ENCODE measurements at regions not wholly inside any gene's neighbourhood (a gene's known extent, or its start where the extent isn't known, plus 50 kb on each side); places are given as distances from the start of the nearest gene placed in this dataset.
"Not testable (repeated sequence)": the region's sequence is repeated elsewhere in the genome, so short reads cannot be mapped to it uniquely, and the experiment has no call there.

DNA sequence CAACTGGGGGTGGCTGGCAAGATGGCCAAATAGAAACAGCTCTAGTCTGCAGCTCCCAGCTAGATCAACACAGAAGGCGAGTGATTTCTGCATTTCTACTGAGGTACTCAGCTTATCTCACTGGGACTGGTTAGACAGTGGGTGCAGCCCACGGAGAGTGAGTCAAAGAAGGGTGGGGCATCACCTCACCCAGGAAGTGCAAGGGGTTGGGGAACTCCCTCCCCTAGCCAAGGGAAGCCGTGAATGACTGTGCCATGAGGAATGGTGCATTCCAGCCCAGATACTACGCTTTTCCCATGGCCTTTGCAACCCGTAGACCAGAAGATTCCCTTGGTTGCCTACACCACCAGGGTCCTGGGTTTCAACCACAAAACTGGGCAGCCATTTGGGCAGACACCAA, 452.6 kb downstream of the NR4A2 start:
- not testable (repeated sequence) for DNase-seq

DNA sequence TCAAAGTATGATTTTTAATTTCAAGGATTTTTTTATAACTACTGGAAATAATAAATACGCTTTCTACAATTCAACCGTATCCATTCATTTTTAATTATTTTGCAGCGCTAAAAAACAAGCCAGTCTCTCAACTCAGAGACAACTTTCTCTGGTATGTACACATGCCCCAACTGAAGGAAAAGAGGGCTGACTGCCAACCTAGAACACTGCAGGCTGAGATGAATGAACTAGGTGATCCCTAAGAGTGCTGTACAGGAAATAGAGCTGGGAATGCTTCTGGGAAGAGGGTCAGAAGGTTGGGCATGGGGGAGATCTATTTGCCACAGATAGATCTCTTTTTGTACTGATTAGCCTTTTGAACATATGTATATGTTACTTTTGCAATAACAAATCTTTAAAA, 460.1 kb downstream of the NR4A2 start:
- DNase-seq = no peak

DNA sequence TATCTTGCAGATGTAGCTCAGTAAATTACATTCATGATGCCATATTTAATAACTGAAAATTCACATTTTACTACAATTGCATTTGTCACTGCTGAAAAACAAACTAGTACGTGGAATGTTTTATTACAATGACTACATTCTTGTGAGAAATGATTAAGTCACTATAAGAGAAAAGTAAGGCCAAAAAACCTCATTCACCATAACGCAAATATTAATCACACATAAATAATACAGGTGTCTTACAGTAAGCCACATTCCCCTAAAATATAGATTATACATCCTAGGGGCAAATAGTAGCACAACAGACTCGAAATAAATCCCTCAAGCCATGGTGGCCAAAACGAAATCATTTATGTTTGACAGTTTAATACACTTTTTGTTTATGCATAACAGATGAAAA, 460.6 kb downstream of the NR4A2 start:
- DNase-seq = no peak

DNA sequence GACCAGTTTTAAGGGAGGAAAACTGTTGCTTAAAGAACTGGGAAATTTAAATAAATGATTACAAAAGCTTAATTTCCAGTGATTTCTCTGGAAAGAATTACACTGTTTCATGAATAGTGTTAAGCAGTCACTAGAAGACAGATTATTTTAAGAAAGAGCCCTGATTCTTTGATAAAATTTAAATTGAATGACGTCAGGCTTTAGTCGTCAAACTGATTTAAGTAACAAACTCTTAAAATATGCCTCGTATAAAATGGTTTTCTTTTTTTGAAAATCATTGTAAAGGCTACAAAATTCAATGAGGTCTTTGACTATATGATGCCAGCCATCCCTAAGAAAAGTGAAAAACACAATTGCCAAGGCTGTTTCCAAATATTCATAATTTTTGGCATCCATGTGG, 465.0 kb downstream of the NR4A2 start:
- no peak for DNase-seq

DNA sequence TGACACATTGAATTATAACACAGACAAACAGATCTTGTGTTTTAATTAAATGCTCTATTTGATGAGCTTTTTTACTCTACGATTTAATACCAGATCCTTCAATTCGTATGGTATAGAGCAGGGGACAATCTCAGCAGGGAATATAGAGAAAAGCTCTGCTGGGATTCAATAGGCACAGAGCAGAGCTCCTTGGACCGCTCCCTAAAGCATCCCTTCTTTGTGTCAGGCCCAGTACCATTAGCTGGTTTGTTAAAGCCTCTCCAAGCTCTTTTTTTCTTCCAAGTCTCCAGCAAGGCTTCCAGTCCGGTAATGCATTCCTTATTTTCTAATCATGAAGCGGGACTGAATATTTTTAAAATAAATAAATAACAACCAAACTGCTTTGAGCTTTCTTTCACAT, 466.0 kb downstream of the NR4A2 start:
- DNase-seq = no peak

DNA sequence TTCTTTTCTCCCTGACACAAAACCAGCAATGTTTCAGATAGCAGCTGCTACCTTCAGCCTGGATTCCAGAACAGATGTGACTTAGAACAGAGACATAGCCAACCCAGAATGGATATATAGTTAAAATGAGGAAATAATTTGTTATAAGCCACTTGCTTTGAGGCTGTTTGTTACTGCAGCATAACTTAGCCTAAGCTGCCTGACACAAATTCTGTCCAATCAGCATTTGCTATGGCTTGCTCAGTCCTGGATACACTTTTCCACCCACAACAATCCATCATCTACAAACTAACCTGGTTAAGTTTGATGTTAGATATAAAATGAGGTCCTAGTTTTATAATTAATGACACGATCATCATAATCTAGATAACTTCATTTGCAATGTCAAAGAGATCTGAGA, 480.4 kb downstream of the NR4A2 start:
- DNase-seq = no peak

DNA sequence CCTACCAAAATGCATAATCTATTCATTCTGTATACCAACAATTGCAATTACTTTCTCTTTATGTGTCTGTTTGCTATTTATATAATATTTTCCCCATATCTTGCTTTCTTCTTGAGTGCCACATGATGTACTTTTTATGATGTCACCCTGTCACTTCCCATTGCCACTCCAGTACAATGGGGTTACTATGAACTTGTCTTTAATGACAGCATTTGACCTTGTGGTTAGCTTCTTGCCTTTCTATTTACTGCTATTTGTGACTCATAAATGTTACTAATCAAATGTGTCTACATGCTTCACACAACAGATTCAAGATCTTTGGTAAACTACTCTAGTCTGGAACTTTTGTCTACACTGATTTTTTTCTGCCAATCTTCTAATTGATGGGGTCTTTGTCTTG, 486.3 kb downstream of the NR4A2 start:
- no peak for DNase-seq

DNA sequence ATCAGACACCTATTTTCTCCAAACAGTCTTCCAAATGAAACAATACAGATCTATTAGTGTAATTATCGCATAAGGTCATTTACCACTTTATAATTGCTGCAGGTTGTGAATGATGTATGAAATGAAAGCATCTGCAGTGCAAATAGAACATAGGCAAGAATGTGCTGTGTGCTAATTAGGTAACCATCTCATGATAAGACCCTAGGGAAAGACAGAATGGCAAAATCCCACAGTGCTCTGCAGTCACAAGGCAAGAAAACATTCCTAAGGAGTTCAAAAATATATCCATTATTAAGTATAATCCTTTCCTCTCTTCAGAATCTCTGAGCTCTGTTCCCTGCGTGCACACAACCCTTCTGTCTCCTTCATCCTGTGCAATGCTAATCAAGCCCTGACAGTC, 488.1 kb downstream of the NR4A2 start:
- DNase-seq = no peak

DNA sequence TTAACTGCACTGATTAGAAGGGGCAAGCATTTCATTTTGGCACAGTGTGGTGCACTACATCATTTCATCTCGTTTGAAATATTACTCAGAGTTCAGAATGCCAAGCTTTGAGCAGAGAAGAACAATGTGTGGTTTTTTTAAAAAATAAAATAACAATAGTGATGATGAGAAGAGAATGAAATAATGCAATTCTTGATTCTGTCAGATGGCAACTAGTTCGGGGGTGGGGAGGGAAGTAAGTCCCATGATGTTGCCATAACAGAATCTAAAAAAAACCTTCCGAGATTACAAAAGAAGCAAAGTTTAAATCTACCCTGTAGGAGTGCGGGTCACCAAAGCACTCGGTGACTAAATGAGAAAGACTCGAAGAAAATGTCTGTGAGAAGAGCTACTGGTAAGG, 490.4 kb downstream of the NR4A2 start:
- DNase-seq = no peak

DNA sequence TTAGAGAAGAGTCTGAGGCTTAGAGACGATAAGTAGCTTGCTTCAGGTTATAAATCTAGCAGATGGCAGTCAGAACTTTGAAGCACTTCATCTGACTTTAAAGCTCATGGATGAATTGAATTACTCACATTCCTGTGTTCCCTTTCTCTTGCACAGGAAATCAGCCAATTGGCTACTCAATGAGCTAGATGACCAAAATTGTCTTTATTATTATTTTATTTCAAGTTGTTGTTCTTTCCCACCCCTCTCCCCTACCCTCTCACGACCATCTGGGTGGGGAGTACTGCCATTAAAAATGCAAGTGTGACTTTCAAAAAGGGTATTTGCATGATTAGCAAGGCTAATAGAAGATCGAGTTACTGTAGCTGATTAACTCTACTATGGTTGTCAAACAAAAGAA, 491.1 kb downstream of the NR4A2 start:
- no peak for DNase-seq

DNA sequence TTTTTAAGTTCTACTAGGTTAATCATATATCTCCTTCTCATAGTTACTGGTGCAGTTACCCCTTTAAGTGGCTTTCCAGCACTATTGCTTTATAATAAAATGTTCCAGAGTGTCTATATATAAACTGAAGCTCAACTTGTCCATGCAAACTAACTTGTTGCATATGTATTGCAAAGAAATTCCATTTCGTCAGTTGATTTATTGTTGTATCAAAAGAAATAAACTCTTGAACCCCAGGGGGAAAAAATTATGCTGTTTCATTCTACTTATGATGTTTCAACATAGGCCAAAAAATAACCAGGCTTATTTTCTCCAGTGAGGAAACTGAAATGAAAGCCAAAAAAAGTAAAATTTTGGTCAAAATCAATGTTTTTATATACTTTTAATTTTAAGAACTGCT, 491.9 kb downstream of the NR4A2 start:
- DNase-seq = no peak

DNA sequence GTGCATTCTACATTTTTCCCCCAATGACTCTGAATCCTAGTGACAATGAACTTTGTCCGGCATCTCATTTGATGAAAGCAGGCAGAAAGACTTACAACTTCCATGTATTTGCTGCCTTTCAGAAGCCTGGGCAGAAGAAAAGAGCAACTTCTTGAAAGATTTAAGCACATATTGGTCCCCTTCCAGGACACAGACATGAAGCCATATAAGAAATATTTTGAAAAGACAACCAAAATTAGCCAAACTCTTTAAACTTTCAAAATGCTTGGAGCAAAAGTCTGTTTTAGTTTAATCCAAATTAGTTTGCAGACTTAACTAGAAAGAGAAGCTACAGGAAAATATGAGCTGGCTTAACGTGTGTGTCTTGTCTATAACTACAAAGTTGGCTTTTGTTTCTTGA, 492.5 kb downstream of the NR4A2 start:
- DNase-seq = no peak

DNA sequence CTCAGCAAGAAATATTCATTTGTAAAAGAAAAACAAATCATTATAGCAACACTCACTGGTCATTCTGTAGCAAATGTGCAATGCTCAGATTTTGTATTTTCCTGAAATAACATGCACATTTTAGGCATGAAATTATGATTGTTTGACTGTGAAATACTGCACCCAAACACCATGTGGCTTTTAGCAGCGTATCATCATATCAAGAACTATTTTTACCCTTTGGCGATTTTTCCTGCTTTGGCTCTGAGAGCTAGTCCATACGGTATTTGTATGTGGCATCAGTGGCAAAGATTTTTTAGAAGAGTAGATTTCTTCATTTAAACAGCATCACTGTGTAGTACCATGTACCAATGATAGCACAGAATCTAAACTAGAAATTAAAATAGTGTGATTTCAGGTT, 493.1 kb downstream of the NR4A2 start:
- DNase-seq = no peak

DNA sequence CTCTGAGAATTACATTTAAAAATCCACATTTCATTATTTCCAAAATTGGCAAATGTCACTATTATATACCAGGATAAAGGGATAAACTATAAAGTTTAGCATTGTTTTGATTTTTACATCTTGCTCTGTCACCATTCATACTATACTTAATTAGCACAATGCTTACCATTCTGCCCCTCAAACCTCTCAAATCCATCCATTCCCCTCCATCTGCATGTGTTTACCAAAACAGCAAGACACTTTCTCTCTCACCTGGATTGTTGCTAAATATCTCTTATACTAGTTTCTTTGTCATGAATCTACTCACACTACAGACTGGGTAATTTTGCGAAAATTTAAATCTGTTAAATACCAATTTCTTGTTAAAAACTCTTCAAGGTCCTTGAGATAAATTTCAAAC, 496.1 kb downstream of the NR4A2 start:
- no peak for DNase-seq

DNA sequence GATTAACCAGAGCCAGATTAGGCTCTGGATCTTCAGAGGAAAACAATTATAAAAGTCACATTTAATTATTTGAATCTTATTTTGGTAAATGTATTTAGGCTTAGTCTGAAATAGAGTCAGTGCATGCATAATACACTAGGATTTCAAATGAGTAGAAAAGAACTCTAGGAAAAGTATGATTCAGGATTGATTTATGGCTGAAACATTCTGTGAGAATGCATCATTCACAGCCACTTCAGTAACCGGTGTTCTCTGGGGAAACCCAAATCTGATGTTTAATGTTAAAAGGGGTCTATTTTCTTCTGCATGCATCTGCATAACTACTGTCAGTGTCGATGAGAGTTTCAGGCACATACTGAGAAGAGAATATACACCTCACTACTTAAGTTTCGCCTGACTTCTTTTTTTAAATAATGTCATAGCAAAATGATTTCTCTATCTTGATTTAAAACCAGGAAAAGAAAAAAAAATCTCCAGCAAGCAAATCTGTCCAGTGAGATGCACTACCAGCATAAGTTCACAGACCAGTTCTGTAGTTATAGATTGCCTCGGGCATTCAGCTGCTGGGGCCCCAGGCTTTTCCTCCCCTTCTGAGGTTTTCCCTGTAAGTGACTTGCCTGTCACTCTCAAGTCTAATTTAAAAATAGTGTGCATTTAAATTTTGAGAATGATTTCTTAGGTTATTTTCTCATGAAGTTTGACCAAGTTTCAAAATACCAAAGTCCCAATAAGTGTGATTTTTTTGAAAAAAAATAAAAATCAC, 501.5 kb downstream of the NR4A2 start:
- no peak for DNase-seq

DNA sequence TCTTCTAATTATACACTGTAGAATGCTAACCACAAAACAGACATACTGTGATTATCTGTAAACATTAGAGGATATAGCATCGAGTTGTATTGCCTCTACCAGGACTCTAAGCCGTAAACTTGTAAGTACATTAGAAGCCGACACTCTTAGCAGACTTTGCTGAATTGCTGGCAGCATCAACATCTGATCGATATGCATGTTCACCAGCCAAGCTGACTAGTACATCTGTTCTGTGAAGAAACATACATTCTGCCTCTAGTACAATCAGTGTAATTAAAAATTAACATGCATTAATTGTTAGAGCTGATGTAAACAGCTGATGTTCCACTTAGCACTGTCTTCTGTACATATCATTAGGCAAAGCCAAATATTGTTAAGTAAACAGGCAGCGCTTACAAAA, 502.2 kb downstream of the NR4A2 start:
- DNase-seq = no peak

DNA sequence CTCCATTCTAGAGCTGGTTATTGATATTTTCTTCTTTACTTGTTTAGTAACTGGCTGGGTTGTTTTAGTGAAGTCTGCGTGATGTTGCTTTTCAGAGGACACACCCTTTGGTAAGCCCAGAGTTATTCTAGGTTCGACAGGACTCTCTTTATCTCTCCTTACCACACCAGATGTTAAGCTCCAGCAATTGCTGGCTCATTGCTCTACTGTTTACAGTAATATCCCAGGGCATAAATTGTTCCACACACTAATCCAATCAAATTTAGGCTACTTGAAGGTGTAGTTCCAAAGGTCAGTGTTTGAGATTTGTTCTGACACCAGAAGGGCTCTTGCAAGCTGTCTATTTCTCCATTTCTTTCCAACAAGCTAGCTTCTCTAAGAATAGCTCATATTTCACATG, 506.6 kb downstream of the NR4A2 start:
- DNase-seq = no peak

DNA sequence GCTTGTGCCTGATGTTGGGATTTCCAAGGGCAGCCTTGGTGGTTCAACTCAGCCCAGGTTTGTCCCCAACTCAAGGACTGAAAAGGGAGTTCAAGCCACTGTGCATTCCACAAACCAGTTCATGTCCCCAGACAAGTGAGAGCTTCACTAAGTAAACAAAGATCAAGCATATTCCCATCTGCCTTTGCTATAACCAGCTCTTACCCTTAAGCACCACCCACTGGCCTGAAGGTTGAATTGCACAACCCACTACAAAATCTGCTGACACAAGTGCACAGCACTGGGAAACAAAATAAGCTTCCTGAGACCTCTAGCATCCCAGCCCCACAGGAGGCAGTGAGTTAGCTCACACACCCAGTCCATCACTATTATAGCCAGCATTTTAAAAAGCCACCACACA, 516.7 kb downstream of the NR4A2 start:
- DNase-seq = peak; percentile 29

DNA sequence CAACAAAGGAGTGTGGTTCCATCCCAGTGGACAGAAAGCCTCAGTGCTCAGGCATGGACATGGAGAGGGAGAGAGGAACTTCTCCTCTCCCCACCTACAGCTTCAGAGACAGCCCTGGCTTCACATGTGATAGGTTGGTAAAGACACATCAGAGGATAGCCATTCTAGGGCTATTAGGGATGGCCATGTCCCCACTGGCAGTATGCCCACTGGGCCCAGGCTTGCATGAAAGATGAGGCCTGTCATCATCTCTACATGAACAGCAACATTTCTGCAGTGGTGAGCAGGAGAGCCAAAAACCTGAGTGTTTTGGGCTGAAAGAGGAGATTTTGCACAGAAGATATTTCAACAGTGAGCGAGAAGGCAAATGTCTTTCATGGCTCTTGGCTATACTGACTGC, 517.2 kb downstream of the NR4A2 start:
- no peak for DNase-seq

DNA sequence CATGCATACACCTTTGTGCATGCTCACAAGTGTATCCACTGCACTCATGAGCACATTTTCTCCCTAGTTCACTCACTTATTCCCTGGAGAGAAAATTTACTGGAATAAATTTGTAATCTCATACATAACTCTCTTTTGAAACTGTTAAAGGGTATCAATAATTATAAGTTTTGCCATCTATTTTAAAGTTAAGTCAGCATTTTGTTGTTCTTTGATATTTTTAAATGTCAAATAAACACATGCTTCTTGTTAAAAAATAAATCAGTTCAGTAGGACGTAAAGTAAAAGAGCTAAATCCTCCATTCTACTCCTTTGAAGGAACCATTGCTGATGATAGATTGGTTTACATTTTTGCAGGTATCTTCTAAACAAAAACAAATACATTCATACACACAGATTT, 522.1 kb downstream of the NR4A2 start:
- no peak for DNase-seq

DNA sequence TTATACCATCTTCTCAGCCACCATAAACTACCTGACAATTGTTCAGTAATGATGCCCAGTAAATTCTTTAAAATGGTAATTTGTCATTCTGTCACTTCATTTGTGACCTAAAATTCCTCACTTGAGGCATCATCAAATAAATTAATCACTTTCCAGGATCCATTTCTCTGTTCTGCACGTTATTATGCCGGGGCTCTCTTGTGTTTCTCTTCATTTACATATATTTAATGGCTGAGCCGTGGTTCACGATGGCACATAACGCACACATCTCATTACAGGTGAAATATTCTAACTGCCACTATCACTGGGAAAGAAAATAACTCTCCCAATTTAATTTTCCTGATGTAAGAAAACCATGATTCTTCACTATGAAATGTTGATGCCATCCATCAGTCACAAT, 529.6 kb downstream of the NR4A2 start:
- DNase-seq = no peak

DNA sequence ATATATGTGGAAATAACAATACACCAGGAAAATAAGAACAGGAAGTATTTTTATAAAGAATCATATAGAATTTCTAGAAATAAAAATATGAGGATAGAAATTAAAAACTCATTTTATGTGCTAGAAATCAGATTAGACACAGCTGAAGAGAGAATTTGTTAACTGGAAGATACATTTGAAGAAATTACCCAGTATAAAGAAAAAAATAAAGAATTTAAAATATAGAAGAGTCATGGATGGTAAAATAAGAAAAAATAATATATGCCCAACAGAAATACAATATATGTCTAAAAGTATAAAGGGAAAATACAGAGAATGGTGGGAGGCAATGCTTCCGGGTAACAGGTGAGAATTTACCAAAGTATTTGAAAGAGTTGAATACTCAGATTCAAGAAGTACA, 539.9 kb downstream of the NR4A2 start:
- no peak for DNase-seq

DNA sequence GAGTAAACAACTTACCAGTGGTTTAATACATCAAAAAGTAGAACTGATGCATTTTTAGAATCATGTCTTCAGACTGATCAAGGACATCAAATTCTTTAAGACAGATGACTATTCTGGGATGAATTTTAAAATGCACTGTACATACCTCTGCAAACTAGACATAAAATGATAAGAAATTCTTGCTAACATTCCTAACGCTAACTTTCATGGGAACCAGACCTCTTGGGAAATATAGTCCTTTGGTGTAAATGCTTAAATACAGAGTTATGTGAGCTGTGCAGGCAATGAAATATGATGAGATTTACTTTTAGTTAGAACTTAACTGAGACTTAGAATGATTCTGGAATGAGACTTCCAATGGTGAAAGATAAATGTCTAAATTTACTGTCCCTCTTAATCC, 562.0 kb downstream of the NR4A2 start:
- no peak for DNase-seq

DNA sequence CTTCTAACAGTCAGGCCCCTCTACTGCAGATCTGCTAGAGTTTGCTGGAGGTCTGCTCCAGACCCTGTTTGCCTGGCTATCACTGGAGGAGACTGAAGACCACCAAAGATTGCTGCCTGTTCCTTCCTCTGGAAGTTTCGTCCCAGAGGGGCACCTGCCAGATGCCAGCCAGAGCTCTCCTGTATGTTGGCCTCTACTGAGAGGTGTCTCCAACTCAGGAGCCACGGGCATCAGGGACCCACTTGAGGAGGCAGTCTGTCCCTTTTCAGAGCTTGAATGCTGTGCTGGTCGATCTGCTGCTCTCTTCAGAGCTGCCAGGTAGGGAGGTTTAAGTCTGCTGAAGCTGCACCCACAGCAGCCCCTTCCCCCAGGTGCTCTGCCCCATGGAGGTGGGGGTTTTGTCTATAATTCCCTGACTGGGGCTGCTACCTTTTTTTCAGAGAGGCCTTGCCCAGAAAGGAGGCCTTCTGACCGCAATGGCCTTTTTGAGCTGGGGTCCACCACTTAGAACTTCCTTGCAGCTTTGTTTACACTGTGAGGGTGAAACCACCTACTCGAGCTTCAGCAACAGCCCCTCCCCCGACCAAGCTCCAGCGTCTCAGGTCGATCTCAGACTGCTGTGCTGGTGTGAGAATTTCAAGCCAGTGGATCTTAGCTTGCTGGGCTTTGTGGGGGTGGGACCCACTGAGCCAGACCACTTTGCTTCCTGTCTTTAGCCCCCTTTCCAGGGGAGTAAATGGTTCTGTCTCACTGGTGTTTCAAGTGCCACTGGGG, 566.0 kb downstream of the NR4A2 start:
- no peak for DNase-seq

DNA sequence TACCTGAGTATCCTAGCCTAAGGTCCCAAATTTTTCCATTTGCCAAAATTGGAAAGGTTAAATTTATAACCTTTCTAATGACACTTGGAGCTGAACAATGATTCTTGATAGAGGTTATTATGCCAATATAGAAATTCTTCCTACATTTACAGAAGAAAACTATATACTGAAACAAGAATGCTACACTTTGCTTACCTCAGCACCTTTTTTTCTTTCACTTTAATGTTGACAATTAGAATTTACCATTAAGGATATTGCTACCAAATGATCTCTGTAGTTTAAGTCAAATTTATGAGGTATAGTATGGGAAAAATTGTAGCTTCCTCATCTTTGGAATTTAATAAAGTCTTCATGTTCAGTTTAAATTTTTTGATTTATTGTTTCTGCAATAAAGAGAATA, 577.0 kb downstream of the NR4A2 start:
- DNase-seq = no peak
